ENCODE measurements at regions not wholly inside any gene's neighbourhood (a gene's known extent, or its start where the extent isn't known, plus 50 kb on each side); places are given as distances from the start of the nearest gene placed in this dataset.
"Not testable (repeated sequence)": the region's sequence is repeated elsewhere in the genome, so short reads cannot be mapped to it uniquely, and the experiment has no call there.

DNA sequence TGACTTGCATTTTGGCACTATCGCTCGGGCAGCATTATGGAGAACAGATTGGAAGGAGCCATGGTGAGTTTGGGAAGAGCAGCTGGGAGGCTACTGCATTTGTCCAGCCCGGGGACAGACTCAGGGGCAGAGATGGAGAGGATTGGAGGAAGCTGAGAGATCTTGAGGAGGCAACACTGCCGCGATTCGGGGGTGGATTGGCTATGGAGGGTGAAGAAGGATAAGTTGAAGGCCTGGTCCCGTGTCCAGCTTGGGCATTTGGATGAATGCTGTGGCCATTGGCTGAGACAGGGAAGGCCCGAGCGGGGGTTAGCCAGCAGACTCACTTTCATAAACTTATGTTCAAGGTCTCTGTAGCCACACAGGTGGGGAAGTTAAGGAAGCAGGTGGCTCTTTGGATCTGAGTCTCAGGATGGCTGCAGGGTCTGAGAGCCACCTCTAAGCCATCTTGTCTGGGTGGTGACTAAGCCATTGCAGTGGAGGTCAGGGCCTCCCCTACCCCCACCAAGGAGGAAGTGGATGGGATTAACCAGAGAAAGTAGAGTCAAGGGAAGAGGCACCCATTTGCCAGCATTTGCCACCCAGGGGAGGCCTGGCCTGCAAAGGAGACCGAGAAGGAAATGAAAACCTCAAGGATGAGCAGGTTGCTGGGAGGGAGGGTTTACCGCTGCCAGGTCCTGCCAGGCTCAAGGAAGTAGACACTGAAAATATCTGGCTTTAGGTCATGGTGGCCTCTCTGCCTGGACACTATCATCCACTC, 144.0 kb upstream of the TLE3 start:
- DNase-seq: no peak

DNA sequence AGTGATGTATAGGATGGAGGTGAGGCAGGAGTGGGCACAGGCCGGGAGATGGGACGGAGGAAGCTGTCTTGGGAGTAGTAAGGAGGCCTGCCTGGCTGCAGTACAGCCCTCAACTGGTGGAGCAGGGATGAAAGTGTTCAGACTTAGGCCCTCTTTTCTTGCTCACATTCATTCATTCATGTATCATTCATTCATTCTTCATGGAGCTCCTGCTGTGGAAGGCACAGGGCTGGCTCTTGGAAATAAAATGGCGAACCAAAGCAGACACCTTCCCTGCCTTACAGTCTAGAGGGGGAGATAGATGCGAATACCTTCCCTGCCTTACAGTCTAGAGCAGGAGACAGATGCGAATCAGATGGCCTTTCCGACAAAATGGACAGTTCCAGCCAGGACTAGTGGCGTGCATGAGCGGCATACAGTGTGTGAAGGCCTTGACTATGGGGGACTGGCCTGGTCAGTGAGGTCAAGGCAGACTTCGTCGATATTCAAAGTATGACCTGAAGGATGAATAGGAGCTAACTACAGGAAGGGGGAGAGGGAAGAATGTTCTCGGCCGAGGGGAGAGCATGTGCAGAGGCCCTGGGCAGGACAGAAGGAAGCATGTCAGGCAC, 143.2 kb upstream of the TLE3 start:
- DNase-seq: no peak

DNA sequence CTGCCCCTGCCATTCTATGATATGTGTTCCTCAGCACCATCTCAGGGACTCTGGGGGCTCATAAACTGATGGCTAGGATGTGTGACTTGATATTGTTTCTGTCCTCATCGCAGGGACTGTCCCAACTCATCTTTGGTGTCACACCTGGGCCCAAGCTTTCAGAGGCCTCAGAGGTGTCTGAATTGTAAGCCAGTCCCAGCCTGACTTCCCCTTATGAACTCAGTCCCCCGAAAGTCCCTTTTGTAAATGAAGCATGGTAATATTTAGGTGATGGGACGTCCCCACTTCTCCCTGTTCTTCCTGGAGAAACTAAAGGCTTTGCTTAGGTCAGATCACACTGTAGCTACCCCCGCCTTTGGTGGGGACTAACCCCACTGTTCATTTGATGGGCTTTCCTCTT, 142.4 kb upstream of the TLE3 start:
- no peak for DNase-seq

- DNase-seq: no peak
Observed at GRCh38 chr15:70238917-70239316, 141.2 kb upstream of the TLE3 start.

DNA sequence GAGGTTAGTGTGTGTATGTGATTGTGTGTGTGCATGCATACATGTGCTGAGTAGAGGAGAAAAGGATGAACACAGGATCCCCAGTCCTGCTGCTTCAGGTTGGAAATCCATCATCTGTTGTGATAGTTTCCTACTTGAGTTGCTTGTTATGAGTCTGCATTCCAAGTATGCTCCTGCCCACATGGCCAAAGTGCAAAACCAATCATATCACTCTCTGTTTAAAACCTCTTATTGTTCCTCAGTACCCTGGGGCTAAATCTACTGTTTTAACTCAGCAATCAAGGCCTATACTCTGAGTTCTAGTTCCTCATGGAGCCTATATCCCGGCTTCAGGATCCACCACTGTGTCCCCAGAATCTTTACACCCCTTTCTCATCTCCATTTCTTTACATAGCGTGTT, 139.9 kb upstream of the TLE3 start:
- no peak for DNase-seq

DNA sequence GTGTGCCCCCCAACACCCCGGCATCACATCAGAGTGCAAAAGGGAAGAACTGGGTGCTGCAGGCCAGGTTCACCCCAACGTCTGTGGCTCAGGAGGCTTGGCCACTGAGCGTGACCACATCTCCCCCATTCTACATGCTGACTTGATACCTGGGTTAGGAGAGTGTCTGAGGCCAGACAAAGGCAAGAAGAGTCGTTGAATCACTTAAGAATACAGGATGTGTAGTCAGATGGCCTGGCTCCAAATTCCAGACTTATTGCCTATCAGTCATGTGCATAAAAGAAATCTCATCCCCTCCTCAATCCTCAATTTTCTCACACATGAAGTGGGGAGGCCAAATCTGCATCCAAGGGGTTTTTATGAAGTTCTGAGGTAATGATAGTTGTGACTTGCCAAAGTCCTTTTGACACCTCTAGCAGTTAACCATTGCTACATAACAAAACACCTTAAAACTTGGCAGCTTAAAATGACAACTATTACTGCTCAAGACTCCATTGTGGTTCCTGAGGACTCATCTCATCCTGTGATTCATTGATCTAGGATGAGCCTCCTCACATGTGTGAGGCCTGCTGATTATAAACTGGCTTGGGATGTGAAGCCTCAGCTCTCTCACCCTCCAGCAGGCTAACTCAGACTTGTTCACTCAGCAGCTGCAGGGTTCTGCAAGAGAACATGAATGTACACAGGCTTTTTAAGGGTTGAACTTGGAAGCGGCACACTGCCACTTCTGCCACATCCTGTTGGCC, 138.8 kb upstream of the TLE3 start:
- DNase-seq: peak; percentile 37

GRCh38 chr15:70235347-70235746, 137.6 kb upstream of the TLE3 start:
- DNase-seq: no peak

DNA sequence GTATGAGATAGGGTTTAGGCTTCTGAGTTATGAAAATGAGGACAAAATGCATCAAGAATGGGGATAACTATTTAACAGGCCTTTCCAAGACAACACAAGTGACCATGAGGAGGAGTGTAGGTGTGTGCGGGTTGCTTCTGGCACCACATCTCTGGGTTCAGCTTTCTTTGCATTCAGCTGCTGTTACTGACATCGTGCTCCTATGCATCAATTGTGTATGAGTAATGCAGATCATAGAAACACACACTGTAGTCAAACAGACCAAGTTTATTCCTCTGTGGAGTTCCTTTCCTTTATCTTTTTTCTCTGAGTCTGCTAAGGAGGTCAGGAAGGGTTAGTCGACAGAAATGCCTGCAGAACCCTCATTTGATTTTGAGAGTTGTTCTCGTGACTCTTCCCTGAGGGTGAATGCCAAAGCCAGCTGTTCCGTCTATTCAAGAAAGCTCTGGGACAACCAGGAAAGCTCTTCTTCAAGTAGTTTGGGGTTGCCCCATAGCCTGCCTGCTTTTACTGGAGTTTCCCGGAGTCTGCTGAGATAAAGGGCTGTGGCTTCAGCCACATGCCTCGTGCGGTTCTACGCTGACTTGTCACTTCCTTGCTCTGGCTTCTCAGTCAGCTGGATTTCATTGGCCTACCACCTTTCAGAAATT, 136.7 kb upstream of the TLE3 start:
- no peak for DNase-seq

DNA sequence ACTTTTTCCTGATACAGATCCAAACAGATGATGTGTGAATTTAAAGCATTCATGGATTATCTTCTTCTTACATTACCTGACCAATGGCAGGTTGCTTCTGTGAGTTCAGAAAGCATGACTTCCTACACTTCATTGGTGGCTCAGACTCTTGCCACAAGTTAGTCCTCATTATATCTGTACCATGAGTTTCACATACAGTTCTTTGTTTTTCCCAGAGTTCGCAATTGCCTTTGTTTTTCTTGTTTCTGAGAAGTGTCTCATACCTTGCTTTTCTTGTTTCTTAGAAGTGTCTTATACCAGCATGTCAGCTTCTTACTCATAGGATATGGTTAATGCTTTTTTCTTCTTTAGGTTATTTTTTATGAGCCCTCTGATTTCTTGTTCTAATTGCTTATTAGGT, 133.8 kb upstream of the TLE3 start:
- no peak for DNase-seq

GRCh38 chr15:70227918-70228317, 130.2 kb upstream of the TLE3 start:
- not testable (repeated sequence) for DNase-seq

GRCh38 chr15:70227147-70227546, 129.4 kb upstream of the TLE3 start:
- DNase-seq: no peak

GRCh38 chr15:70226337-70226980, 128.7 kb upstream of the TLE3 start:
- DNase-seq: no peak

GRCh38 chr15:70225416-70225815, 127.7 kb upstream of the TLE3 start:
- no peak for DNase-seq

DNA sequence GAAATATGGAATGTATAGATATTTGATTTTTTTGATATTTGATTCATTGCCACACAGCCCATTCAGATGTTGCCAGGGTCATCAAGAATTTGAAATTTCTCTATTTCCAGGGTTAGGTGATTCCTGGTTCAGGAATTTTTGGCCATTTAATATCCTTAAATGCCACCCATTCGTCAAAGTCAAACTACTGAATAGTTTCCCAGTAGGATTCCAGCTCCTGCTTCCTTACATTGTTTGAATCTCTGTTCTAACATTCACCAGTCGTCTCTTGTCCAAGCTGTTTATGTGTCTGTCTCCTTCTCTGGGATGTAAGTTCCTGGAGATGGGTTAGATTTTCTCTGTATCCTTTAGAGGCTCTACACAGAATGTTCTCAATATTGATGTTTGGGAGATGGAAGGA, 124.9 kb upstream of the TLE3 start:
- no peak for DNase-seq

GRCh38 chr15:70220490-70221096, 122.9 kb upstream of the TLE3 start:
- no peak for DNase-seq

- DNase-seq: no peak
Observed at GRCh38 chr15:70219966-70220365, 122.2 kb upstream of the TLE3 start.

- DNase-seq: no peak
Observed at GRCh38 chr15:70219256-70219895, 121.7 kb upstream of the TLE3 start.

DNA sequence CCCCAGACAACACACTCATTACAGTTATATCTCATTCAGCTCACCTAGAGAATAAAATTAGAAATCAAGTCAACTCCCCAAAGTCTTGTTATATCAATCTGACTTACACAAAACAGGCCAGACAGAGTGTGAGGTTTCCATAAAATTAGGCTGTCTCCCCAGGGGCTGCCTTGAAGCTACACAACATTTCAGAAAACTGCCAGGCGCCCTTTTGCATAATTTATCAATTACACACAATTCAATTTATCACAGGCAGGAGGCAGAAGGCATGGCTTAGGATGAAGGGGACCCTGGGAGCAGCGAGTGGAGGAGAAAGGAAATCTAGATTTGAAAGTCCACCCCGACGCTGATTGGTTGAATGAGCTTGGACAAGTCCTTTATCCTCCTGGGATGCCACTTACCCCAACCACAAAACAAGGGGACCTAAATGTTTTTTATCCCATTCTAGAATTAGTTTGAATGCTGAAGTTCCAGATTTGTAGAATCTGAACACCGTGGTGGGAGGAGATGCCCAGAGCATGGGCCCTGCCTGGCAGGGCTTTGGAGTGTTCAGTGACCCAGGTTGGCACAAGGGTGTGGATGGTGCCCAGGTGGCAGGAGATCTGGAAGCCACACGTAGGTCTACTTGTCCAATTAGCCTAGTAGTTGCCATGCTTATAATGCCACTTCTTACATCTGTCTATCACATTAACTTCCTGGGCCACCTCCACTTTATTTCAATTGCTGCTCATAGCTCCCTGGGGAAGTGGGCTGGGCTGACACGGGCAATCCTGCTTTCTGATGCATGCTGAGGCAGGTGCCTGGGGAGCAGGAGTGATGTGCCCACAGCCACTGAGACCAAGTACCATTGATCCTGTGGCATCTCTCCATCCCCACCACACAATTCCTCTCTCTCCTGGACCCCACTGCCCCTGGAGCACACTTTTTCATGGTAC, 119.8 kb upstream of the TLE3 start:
- no peak for DNase-seq

DNA sequence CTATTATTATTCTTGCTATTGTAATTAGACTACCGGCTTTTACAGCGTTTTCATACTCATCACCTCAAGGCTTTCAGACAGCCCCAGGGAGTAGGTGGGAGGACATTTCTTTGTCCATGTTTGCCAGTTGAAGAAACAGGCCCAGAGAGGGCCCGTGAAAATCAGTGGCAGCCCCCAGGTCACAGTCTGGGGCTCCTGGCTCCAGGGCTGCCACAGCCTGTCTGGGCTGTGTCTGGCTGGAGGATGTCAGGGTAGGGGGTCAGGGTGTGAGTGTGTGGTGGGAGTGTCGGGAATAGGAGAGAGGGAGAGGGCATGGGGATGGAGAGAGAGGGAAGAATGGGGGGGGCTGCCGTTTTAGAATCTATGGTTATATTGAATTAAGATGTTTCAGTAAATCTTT, 118.2 kb upstream of the TLE3 start:
- no peak for DNase-seq

DNA sequence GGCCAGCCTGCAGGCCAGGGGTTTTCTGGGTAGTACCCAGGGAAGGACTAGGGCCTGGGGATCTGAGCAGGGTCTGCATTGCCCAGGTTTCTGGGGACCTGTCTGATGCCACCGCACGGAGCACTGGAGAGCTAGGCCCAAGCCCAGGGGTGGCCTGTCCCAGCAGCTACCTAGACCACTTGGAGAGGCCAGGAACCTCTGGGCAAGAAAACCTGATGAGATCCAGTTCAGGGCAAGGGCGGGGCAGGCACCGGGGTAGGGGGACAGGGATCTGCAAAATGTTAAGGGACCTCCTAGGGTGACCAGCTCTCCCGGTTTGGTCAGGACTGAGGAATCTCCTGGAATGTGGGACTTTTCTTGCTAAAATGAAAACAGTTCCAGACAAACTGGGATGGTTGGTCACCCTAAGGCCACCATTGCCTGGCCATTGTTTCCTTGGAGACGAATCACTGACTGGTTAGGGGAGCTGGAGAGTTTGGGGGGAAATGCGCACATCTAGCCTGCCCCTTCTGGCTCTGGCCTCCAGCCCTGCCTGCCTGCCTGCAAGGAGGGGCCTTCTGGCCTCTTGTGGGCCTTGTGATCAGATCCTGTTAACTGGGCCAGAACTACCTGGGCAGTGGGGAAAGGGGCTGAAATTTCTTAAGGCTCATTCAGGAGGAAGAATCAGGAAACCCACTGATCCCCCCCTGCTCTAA, 117.4 kb upstream of the TLE3 start:
- DNase-seq: no peak
